Fibroblast of lung (primary cell): ENCODE measurements at regions not wholly inside any gene's neighbourhood (a gene's known extent, or its start where the extent isn't known, plus 50 kb on each side); places are given as distances from the start of the nearest gene placed in this dataset.

Experiments used
- EZH2 ChIP-seq: IDR thresholded peaks from 2 replicates; pipeline ENCODE4 v1.5.1; 2012; ENCODE audit warnings: low read length, control low read depth, mild to moderate bottlenecking; ENCODE audit errors: missing control alignments
- TF ChIP-seq, protein P1 (sequence below), 2 donors: IDR thresholded peaks in 1 of 2; conservative IDR thresholded peaks in 1 of 2; 1 replicate in 1 of 2; 2 replicates in 1 of 2; pipeline ENCODE4 v1.5.1; 2011 to 2012; ENCODE audit warnings: low read length in 2 of 2, control low read depth in 1 of 2, inconsistent platforms in 1 of 2, low read depth in 1 of 2, mild to moderate bottlenecking in 1 of 2

- TF ChIP-seq, protein P1, sequence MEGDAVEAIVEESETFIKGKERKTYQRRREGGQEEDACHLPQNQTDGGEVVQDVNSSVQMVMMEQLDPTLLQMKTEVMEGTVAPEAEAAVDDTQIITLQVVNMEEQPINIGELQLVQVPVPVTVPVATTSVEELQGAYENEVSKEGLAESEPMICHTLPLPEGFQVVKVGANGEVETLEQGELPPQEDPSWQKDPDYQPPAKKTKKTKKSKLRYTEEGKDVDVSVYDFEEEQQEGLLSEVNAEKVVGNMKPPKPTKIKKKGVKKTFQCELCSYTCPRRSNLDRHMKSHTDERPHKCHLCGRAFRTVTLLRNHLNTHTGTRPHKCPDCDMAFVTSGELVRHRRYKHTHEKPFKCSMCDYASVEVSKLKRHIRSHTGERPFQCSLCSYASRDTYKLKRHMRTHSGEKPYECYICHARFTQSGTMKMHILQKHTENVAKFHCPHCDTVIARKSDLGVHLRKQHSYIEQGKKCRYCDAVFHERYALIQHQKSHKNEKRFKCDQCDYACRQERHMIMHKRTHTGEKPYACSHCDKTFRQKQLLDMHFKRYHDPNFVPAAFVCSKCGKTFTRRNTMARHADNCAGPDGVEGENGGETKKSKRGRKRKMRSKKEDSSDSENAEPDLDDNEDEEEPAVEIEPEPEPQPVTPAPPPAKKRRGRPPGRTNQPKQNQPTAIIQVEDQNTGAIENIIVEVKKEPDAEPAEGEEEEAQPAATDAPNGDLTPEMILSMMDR (conservative IDR thresholded peaks at IDR 0.05 in 1 of 2, IDR thresholded peaks at IDR 0.05 in 1 of 2; ENCODE audit: low read depth in 1 of 2, low read length in 2 of 2) = no peak
- no peak for TF ChIP-seq EZH2
Observed at GRCh38 chr2:59266453-59266852, 1025.3 kb upstream of the FANCL start.
